ENCODE measurements at regions not wholly inside any gene's neighbourhood (a gene's known extent, or its start where the extent isn't known, plus 50 kb on each side); places are given as distances from the start of the nearest gene placed in this dataset.

GRCh38 chr6:133769463-133769862 lies 119.5 kb upstream of the TCF21 start:
- DNase-seq (ENCODE audit: low read depth in 1 of 2, low spot score in 1 of 2) = no peak
- no peak for TF ChIP-seq CTCF (IDR thresholded peaks at IDR 0.05; ENCODE audit: insufficient read depth, low read length)
- no peak for TF ChIP-seq POLR2AphosphoS5 (IDR thresholded peaks at IDR 0.05; ENCODE audit: low read depth)
- no peak for TF ChIP-seq SPI1 (IDR thresholded peaks at IDR 0.05; ENCODE audit: borderline replicate concordance, low read depth)
- no peak for TF ChIP-seq GABPA (IDR thresholded peaks at IDR 0.05; ENCODE audit: low read depth)
- no peak for TF ChIP-seq REST (IDR thresholded peaks at IDR 0.05; ENCODE audit: insufficient replicate concordance, low read depth)
- Histone ChIP-seq H3K27ac (replicated peaks) (no peak overlapping the region), H3K27me3 (ENCODE audit: insufficient read depth, poor library complexity, severe bottlenecking) (peaks cover 2% of the 10 kb centered on the region), H3K4me3 (replicated peaks; ENCODE audit: insufficient read depth, low read length) (no peak overlapping the region)

DNA sequence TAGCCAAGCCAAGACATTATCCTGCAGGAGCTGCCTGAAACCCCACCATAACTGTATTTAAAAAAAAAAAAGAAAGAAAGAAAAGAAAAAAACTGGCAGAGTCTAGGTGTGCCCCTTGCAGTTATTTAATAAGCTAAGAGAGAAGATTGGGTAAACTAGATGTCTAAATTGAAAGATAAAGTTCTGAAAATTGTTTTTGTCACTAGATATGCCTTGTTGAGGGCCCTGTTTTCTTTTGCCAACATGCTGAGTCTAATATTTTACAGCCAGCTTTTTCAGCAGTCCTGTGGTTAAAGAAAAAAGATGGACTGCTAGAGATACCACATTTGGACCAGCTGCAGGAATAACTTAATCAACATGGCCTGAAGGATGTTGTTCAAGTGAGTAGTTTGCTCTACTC lies 116.3 kb upstream of the TCF21 start:
- no peak for DNase-seq (ENCODE audit: low read depth in 1 of 2, low spot score in 1 of 2)
- H3K27me3 ChIP-seq (ENCODE audit: insufficient read depth, poor library complexity, severe bottlenecking) = no peaks in the 10 kb centered on the region
- no peak overlapping the region for H3K4me3 ChIP-seq (replicated peaks; ENCODE audit: insufficient read depth, low read length)
- H3K27ac ChIP-seq (replicated peaks) = no peak overlapping the region
- no peak for TF ChIP-seq POLR2AphosphoS5 (IDR thresholded peaks at IDR 0.05; ENCODE audit: low read depth)
- TF ChIP-seq SPI1 (IDR thresholded peaks at IDR 0.05; ENCODE audit: borderline replicate concordance, low read depth) = no peak
- no peak for TF ChIP-seq CTCF (IDR thresholded peaks at IDR 0.05; ENCODE audit: insufficient read depth, low read length)
- no peak for TF ChIP-seq GABPA (IDR thresholded peaks at IDR 0.05; ENCODE audit: low read depth)
- no peak for TF ChIP-seq REST (IDR thresholded peaks at IDR 0.05; ENCODE audit: insufficient replicate concordance, low read depth)

DNA sequence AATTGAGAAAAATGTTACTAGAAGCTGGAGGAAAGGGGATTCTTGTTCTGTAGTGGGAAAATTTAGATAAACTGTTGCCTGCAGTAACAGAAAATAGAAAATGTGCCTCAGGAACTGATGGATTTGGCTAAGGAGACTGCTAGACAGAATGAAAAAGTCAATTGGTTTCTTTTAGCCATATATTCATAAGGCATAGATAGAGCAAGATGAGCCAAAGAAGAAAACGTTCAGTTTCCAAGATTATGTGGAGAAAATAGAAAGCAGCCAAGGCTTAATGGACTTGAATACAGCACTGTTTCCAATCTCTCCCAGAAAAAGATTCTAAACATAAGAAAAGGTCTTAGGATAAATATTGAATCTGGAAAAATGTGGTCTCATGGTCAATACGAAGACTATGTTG lies 115.1 kb upstream of the TCF21 start:
- no peak for TF ChIP-seq CTCF (IDR thresholded peaks at IDR 0.05; ENCODE audit: insufficient read depth, low read length)
- TF ChIP-seq REST (IDR thresholded peaks at IDR 0.05; ENCODE audit: insufficient replicate concordance, low read depth) = no peak
- TF ChIP-seq SPI1 (IDR thresholded peaks at IDR 0.05; ENCODE audit: borderline replicate concordance, low read depth) = no peak
- no peak for TF ChIP-seq GABPA (IDR thresholded peaks at IDR 0.05; ENCODE audit: low read depth)
- no peak for TF ChIP-seq POLR2AphosphoS5 (IDR thresholded peaks at IDR 0.05; ENCODE audit: low read depth)
- no peak for DNase-seq (ENCODE audit: low read depth in 1 of 2, low spot score in 1 of 2)
- no peak overlapping the region for H3K4me3 ChIP-seq (replicated peaks; ENCODE audit: insufficient read depth, low read length)
- H3K27me3 ChIP-seq (ENCODE audit: insufficient read depth, poor library complexity, severe bottlenecking) = no peaks in the 10 kb centered on the region
- no peak overlapping the region for H3K27ac ChIP-seq (replicated peaks)

Measured in HL-60 (cell line).